K562 (cell line): ENCODE measurements at regions not wholly inside any gene's neighbourhood (a gene's known extent, or its start where the extent isn't known, plus 50 kb on each side); places are given as distances from the start of the nearest gene placed in this dataset.

Experiments used
- ATAC-seq: fragments of 200-7000 bp; cut with Tn5 transposase; 3 replicates; pipeline ENCODE4 v1.9.1; 2020; ENCODE audit warnings: moderate library complexity
- BruUV-seq: library from RNA; stranded (reverse); fragments of 400-500 nt; replicated peaks from 2 replicates; lab custom pipeline; 2021; lab: Mats Ljungman, UMichigan
- CTCF ChIA-PET: fragments of 300-600 bp; formaldehyde crosslinking; extraction: SDS; loops from one replicate; lab custom pipeline; 2021; ENCODE audit warnings: low intra/inter-chr PET ratio; lab: Yijun Ruan, JAX
- POLR2A ChIA-PET: fragments of 300-600, 350-650 bp; sonication (Branson Sonifier 250); formaldehyde crosslinking; extraction: SDS; loops from one replicate; lab custom pipeline; 2021; ENCODE audit warnings: antibody characterized with exemption, inconsistent platforms; lab: Yijun Ruan, JAX
- DNase-seq, 4 experiments: peaks; one replicate each; pipeline versions ENCODE4 v3.0.0 to v3.0.0-alpha.2; 2011 to 2018; ENCODE audit warnings: low spot score in 3 of 4, mixed read lengths in 3 of 4; ENCODE audit errors: extremely low read depth in 1 of 4
- FAIRE-seq: peaks from 2 replicates; lab custom pipeline; 2011; peaks lifted over from hg19 to GRCh38; lab: Jason Lieb, UNC
- H2AFZ ChIP-seq: 2 replicates; pipeline ENCODE4 v1.6.0; 2011; ENCODE audit warnings: low read depth, low read length, control low read depth, inconsistent platforms
- H3K27ac ChIP-seq: fragments of 200-600 bp; 3 replicates; pipeline ENCODE4 v1.8.0; 2011; ENCODE audit warnings: low read depth, mild to moderate bottlenecking, control low read depth, inconsistent platforms, low read length, moderate library complexity, mixed read lengths; ENCODE audit errors: extremely low read depth
- H3K27me3 ChIP-seq, 2 experiments: fragments of 300-600 bp in 1 of 2; 2 replicates in 1 of 2; 3 replicates in 1 of 2; pipeline versions ENCODE4 v1.6.0 to v1.8.0; 2011; ENCODE audit warnings: inconsistent platforms in 2 of 2, low read length in 2 of 2, mild to moderate bottlenecking in 1 of 2, mixed read lengths in 1 of 2, moderate library complexity in 1 of 2; ENCODE audit not compliant: control insufficient read depth in 2 of 2, insufficient read depth in 2 of 2
- H3K36me3 ChIP-seq: fragments of 300-600 bp; 3 replicates; pipeline ENCODE4 v1.8.0; 2011; ENCODE audit warnings: mild to moderate bottlenecking, low read length, inconsistent platforms; ENCODE audit not compliant: control insufficient read depth, insufficient read depth
- H3K4me1 ChIP-seq, 2 experiments: fragments of 200-600 bp in 1 of 2; replicated peaks in 1 of 2; 2 replicates in 1 of 2; 3 replicates in 1 of 2; pipeline versions ENCODE4 v1.5.1 to v1.8.0; 2011; ENCODE audit warnings: inconsistent platforms in 2 of 2, low read length in 2 of 2, mild to moderate bottlenecking in 1 of 2, mixed read lengths in 1 of 2, moderate library complexity in 1 of 2; ENCODE audit not compliant: control insufficient read depth in 2 of 2, insufficient read depth in 2 of 2
- H3K4me2 ChIP-seq: 2 replicates; pipeline ENCODE4 v1.6.1; 2011; ENCODE audit warnings: low read length, control low read depth, inconsistent platforms, mixed read lengths; ENCODE audit not compliant: insufficient read depth
- H3K4me3 ChIP-seq: fragments of 200-600 bp; sonication (generic), shearing (Covaris generic); 2 replicates; pipeline ENCODE4 v1.5.1; 2016; ENCODE audit warnings: control low read depth, inconsistent platforms
- H3K79me2 ChIP-seq: fragments of 200-600 bp; 3 replicates; pipeline ENCODE4 v1.8.0; 2011; ENCODE audit warnings: low read length, inconsistent platforms; ENCODE audit not compliant: control insufficient read depth, insufficient read depth
- H3K9ac ChIP-seq, 2 experiments: 2 replicates each; pipeline versions ENCODE4 v1.6.0 to v1.6.1; 2011; ENCODE audit warnings: low read depth in 2 of 2, low read length in 2 of 2, control low read depth in 1 of 2, inconsistent platforms in 1 of 2, mild to moderate bottlenecking in 1 of 2, mixed read lengths in 1 of 2; ENCODE audit not compliant: insufficient read depth in 1 of 2
- H3K9me1 ChIP-seq: one replicate; pipeline ENCODE4 v1.6.0; 2011; ENCODE audit warnings: inconsistent platforms, mild to moderate bottlenecking, low read length, moderate library complexity; ENCODE audit not compliant: control insufficient read depth, insufficient read depth
- H3K9me3 ChIP-seq: replicated peaks from 2 replicates; pipeline ENCODE4 v1.5.1; 2011; ENCODE audit warnings: low read depth, low read length, inconsistent platforms; ENCODE audit not compliant: control insufficient read depth, insufficient read depth
- H4K20me1 ChIP-seq: replicated peaks from 2 replicates; pipeline ENCODE4 v1.6.1; 2011; ENCODE audit warnings: low read length, inconsistent platforms, mixed read lengths; ENCODE audit not compliant: control insufficient read depth, insufficient read depth
- CAMTA2 ChIP-seq: fragments of 250-450 bp; sonication (Bioruptor Pico); conservative IDR thresholded peaks from 2 replicates; pipeline ENCODE4 v1.5.1; 2022
- CHD1 ChIP-seq: fragments of 200-600 bp; sonication (generic); IDR thresholded peaks from one replicate; pipeline ENCODE4 v1.6.1; 2012; ENCODE audit warnings: mild to moderate bottlenecking, moderate library complexity, low read length, inconsistent platforms
- EP400 ChIP-seq: fragments of 450-650 bp; IDR thresholded peaks from 2 replicates; pipeline ENCODE4 v1.6.1; 2017; ENCODE audit warnings: antibody characterized with exemption, mild to moderate bottlenecking, moderate library complexity
- ESRRB ChIP-seq: fragments of 250-450 bp; sonication (Bioruptor Pico); IDR thresholded peaks from 2 replicates; pipeline ENCODE4 v1.5.0; 2020; ENCODE audit warnings: mild to moderate bottlenecking, moderate library complexity, borderline replicate concordance
- ETV1 ChIP-seq: fragments of 450-650 bp; conservative IDR thresholded peaks from 2 replicates; pipeline ENCODE4 v1.6.1; 2016; ENCODE audit warnings: missing genetic modification characterization, control low read depth, low read depth, missing compliant biosample characterization
- KAT2B ChIP-seq: IDR thresholded peaks from one replicate; pipeline ENCODE4 v1.6.1; 2012; ENCODE audit warnings: low read depth, mild to moderate bottlenecking, control low read depth, inconsistent platforms, low read length, moderate library complexity
- LARP7 ChIP-seq: fragments of 450-650 bp; IDR thresholded peaks from 2 replicates; pipeline ENCODE4 v1.6.1; 2016
- MIER1 ChIP-seq: fragments of 450-650 bp; IDR thresholded peaks from 2 replicates; pipeline ENCODE4 v1.6.1; 2016; ENCODE audit warnings: antibody characterized with exemption, mild to moderate bottlenecking, low read depth
- MXI1 ChIP-seq: IDR thresholded peaks from 2 replicates; pipeline ENCODE4 v1.6.1; 2011; ENCODE audit warnings: low read depth, mild to moderate bottlenecking, improper control_type of control experiment, low read length
- PHF8 ChIP-seq: fragments of 200-600 bp; sonication (generic); IDR thresholded peaks from 2 replicates; pipeline ENCODE4 v1.6.1; 2012; ENCODE audit warnings: mixed run types, mild to moderate bottlenecking, inconsistent platforms, low read length, moderate library complexity, borderline replicate concordance
- POLR2AphosphoS5 ChIP-seq: IDR thresholded peaks from 2 replicates; pipeline ENCODE4 v1.6.1; 2011; ENCODE audit warnings: mild to moderate bottlenecking, low read depth, low read length, moderate library complexity; ENCODE audit not compliant: control insufficient read depth, insufficient read depth
- RAD51 ChIP-seq: fragments of 450-650 bp; IDR thresholded peaks from 2 replicates; pipeline ENCODE4 v1.7.1; 2016; ENCODE audit warnings: low read depth, mild to moderate bottlenecking, borderline replicate concordance
- RFX7 ChIP-seq: fragments of 250-450 bp; sonication (Bioruptor Pico); IDR thresholded peaks from 2 replicates; pipeline ENCODE4 v1.5.1; 2021; ENCODE audit warnings: mild to moderate bottlenecking
- SNRNP70 ChIP-seq: fragments of 200-400 bp; formaldehyde crosslinking; optimal IDR thresholded peaks from 2 replicates; pipeline ENCODE3; 2017; ENCODE audit warnings: low read depth, low read length
- TEAD2 ChIP-seq: fragments of 450-650 bp; IDR thresholded peaks from 2 replicates; pipeline ENCODE4 v1.6.1; 2016; ENCODE audit warnings: missing genetic modification characterization, control low read depth, missing compliant biosample characterization
- WGBS: fragments of 100-300 bp; shearing (Covaris generic); methylation state at CpG from one replicate; pipeline ENCODE4 v1.1.6; 2016; ENCODE audit warnings: low coverage, mixed read lengths; ENCODE audit not compliant: insufficient coverage; ENCODE audit errors: missing lambda C conversion rate; 5-methylcytosine and 5-hydroxymethylcytosine counted together
- in situ Hi-C: fragments of 300-500 bp; cut with MboI; formaldehyde crosslinking; loops from 4 replicates; pipeline ENCODE4 v1.15.0; 2018; ENCODE audit warnings: inconsistent platforms, mixed read lengths
- intact Hi-C: fragments of 100-400 bp; cut with micrococcal nuclease; formaldehyde crosslinking; loops from 2 replicates; pipeline ENCODE4 v1.14.2; 2022
- TF ChIP-seq, protein P1 (sequence below): IDR thresholded peaks from 2 replicates; pipeline ENCODE4 v1.6.1; 2014; ENCODE audit warnings: antibody characterized with exemption
- TF ChIP-seq, protein P2 (sequence below), 2 experiments: fragments of 450-650 bp; IDR thresholded peaks; 2 replicates each; pipeline ENCODE4 v1.6.1; 2018; ENCODE audit warnings: mild to moderate bottlenecking in 2 of 2, low read depth in 1 of 2; ENCODE audit not compliant: partially characterized antibody in 2 of 2

DNA sequence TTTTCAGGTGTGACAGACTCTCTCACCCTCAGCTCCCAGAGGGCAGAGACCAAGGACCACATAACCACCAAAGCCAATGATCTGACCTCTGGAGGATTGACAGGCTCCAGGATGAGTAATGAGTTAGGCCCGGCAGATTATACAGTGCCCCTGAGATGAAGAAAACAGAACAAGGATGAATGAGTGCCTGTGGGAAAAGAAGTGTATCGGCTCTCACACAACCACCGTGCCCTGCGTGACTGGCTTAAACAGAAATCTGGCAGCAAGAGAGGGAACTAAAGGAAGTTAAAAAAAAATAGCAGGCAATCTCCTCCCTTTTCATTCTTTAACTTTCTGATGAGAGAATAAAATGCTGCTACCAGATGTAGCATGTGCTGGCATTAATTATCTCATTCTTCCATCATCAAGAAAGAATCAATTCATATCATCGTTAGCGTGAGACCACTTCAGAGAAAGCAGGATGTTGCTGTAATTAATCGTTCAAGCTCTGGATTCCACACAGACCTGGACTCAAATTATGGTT, 227.5 kb upstream of the COL8A1 start (continued):
- TF ChIP-seq KAT2B (no peak), POLR2AphosphoS5 (no peak), CAMTA2 (no peak), LARP7 (no peak), TEAD2 (tag) (no peak)
- TF ChIP-seq, protein P1, sequence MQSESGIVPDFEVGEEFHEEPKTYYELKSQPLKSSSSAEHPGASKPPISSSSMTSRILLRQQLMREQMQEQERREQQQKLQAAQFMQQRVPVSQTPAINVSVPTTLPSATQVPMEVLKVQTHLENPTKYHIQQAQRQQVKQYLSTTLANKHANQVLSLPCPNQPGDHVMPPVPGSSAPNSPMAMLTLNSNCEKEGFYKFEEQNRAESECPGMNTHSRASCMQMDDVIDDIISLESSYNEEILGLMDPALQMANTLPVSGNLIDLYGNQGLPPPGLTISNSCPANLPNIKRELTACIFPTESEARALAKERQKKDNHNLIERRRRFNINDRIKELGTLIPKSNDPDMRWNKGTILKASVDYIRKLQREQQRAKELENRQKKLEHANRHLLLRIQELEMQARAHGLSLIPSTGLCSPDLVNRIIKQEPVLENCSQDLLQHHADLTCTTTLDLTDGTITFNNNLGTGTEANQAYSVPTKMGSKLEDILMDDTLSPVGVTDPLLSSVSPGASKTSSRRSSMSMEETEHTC, result no peak

DNA sequence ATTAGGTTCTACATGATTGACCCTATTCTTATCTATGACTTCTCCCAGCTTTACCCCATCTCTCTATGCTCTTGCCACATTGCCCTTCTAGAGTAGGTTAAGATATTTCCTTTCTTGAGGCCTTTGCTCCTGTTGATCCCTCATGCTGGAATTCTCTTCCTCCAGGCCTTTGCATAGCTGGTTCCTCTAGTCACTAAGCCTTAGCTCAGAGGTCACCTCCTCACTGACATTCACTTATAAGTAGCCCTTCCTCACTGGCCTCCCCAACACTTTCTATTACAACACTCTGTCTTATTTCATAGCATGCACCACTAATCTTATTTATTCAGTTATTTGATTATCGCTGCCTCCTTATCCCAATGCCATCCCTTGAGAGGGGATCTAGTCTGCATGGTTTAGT, 228.4 kb upstream of the COL8A1 start:
- Histone ChIP-seq H3K36me3 (no peaks in the 10 kb centered on the region), H3K79me2 (no peaks in the 10 kb centered on the region), H3K27me3 (no peaks in the 10 kb centered on the region), H3K27ac (no peak overlapping the region), H3K4me1 (no peaks in the 10 kb centered on the region), H3K4me2 (no peak overlapping the region), H3K9ac (no peak overlapping the region), H3K9me3 (no peaks in the 10 kb centered on the region), H3K4me3 (no peak overlapping the region), H4K20me1 (no peaks in the 10 kb centered on the region), H2AFZ (no peak overlapping the region), H3K9me1 (no peaks in the 10 kb centered on the region)
- ChIA-PET POLR2A (no interaction called here), CTCF (no interaction called here)
- DNase-seq (no peak), FAIRE-seq (no peak), ATAC-seq (no peak)
- in situ Hi-C loops (no loop called here), intact Hi-C loops (no loop called here)
- 0% methylated on average over 1 of the region's 1 CpG for WGBS
- no peak for TF ChIP-seq ESRRB (CRISPR knock-in tag)
- no peak for TF ChIP-seq EP400
- no peak for TF ChIP-seq MIER1
- TF ChIP-seq ETV1, result no peak
- TF ChIP-seq MXI1, result no peak
- no peak for TF ChIP-seq SNRNP70
- TF ChIP-seq, protein P2, sequence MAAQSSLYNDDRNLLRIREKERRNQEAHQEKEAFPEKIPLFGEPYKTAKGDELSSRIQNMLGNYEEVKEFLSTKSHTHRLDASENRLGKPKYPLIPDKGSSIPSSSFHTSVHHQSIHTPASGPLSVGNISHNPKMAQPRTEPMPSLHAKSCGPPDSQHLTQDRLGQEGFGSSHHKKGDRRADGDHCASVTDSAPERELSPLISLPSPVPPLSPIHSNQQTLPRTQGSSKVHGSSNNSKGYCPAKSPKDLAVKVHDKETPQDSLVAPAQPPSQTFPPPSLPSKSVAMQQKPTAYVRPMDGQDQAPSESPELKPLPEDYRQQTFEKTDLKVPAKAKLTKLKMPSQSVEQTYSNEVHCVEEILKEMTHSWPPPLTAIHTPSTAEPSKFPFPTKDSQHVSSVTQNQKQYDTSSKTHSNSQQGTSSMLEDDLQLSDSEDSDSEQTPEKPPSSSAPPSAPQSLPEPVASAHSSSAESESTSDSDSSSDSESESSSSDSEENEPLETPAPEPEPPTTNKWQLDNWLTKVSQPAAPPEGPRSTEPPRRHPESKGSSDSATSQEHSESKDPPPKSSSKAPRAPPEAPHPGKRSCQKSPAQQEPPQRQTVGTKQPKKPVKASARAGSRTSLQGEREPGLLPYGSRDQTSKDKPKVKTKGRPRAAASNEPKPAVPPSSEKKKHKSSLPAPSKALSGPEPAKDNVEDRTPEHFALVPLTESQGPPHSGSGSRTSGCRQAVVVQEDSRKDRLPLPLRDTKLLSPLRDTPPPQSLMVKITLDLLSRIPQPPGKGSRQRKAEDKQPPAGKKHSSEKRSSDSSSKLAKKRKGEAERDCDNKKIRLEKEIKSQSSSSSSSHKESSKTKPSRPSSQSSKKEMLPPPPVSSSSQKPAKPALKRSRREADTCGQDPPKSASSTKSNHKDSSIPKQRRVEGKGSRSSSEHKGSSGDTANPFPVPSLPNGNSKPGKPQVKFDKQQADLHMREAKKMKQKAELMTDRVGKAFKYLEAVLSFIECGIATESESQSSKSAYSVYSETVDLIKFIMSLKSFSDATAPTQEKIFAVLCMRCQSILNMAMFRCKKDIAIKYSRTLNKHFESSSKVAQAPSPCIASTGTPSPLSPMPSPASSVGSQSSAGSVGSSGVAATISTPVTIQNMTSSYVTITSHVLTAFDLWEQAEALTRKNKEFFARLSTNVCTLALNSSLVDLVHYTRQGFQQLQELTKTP (IDR thresholded peaks at IDR 0.05; ENCODE audit: low read depth in 1 of 2, partially characterized antibody in 2 of 2), result no peak
- TF ChIP-seq RFX7 (CRISPR knock-in tag), result no peak
- TF ChIP-seq CHD1, result no peak
- no peak for TF ChIP-seq PHF8
- no peak for TF ChIP-seq RAD51
- TF ChIP-seq, all 486 proteins: peak for 0
- no TSS peak for BruUV-seq
